ENCODE measurements at regions not wholly inside any gene's neighbourhood (a gene's known extent, or its start where the extent isn't known, plus 50 kb on each side); places are given as distances from the start of the nearest gene placed in this dataset.

DNA sequence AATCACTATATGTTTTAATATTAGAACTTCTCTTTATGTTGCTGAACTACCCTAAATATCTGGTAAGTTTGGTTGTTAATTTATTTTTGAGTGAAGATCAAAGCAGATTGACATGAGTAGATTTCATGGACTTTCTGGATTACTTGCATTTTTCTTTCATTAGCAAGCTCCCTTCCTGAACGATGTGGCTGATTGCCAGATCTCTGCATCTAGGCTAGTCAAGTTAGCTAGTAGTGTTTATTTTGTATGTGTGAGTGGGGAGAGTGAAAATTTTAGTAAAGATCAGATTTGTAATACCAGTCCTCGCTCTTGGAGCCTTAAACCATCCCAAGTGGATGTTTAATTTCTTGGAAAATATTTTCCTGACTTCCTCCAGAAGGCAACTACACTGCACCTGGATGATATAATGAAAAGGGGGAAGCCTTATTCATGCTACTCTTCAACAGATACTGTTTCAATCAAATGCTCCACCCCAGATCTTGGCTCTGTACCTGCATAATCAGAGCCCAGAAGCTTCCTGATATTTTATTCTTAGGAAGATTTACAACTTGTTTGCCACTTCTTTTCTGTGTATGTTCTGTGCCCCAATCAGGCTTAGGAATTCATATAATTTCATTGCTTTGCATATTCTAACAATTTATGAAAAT lies 143.2 kb upstream of the GRIA4 start:
- 0 out of 2 replicates have a peak, but pooled peaks cover 3% of the 10 kb centered on the region for H3K4me1 ChIP-seq (ENCODE audit: control insufficient read depth, insufficient read depth, low read length)
- intact Hi-C loops (cut with micrococcal nuclease; ENCODE audit: unreplicated experiment) (no loop called here), in situ Hi-C loops (cut with HindIII; ENCODE audit: low pct_unique_long_range_greater_than_20kb, low sequenced_read_pairs) (no loop called here)
- no peaks in the 10 kb centered on the region for H3K36me3 ChIP-seq (ENCODE audit: control insufficient read depth, insufficient read depth, low read length)
- H3K27me3 ChIP-seq (ENCODE audit: control insufficient read depth, insufficient read depth, low read length), result no peaks in the 10 kb centered on the region
- ChIA-PET CTCF (no interaction called here), POLR2A (no interaction called here)
- no peak overlapping the region for H3K4me3 ChIP-seq (ENCODE audit: low read depth in 2 of 2, low read length in 2 of 2)
- BruUV-seq (replicated peaks), result no TSS peak
- TF ChIP-seq, protein P1, sequence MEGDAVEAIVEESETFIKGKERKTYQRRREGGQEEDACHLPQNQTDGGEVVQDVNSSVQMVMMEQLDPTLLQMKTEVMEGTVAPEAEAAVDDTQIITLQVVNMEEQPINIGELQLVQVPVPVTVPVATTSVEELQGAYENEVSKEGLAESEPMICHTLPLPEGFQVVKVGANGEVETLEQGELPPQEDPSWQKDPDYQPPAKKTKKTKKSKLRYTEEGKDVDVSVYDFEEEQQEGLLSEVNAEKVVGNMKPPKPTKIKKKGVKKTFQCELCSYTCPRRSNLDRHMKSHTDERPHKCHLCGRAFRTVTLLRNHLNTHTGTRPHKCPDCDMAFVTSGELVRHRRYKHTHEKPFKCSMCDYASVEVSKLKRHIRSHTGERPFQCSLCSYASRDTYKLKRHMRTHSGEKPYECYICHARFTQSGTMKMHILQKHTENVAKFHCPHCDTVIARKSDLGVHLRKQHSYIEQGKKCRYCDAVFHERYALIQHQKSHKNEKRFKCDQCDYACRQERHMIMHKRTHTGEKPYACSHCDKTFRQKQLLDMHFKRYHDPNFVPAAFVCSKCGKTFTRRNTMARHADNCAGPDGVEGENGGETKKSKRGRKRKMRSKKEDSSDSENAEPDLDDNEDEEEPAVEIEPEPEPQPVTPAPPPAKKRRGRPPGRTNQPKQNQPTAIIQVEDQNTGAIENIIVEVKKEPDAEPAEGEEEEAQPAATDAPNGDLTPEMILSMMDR (IDR thresholded peaks at IDR 0.05), result no peak
- TF ChIP-seq, protein P2, sequence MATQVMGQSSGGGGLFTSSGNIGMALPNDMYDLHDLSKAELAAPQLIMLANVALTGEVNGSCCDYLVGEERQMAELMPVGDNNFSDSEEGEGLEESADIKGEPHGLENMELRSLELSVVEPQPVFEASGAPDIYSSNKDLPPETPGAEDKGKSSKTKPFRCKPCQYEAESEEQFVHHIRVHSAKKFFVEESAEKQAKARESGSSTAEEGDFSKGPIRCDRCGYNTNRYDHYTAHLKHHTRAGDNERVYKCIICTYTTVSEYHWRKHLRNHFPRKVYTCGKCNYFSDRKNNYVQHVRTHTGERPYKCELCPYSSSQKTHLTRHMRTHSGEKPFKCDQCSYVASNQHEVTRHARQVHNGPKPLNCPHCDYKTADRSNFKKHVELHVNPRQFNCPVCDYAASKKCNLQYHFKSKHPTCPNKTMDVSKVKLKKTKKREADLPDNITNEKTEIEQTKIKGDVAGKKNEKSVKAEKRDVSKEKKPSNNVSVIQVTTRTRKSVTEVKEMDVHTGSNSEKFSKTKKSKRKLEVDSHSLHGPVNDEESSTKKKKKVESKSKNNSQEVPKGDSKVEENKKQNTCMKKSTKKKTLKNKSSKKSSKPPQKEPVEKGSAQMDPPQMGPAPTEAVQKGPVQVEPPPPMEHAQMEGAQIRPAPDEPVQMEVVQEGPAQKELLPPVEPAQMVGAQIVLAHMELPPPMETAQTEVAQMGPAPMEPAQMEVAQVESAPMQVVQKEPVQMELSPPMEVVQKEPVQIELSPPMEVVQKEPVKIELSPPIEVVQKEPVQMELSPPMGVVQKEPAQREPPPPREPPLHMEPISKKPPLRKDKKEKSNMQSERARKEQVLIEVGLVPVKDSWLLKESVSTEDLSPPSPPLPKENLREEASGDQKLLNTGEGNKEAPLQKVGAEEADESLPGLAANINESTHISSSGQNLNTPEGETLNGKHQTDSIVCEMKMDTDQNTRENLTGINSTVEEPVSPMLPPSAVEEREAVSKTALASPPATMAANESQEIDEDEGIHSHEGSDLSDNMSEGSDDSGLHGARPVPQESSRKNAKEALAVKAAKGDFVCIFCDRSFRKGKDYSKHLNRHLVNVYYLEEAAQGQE (IDR thresholded peaks at IDR 0.05; ENCODE audit: insufficient read depth in 1 of 2, low read depth in 2 of 2, low read length in 1 of 2), result no peak
- ATAC-seq (no peak), DNase-seq (ENCODE audit: low read depth, low spot score) (no peak)
- H3K27ac ChIP-seq (ENCODE audit: low read length), result no peak overlapping the region
- H3K9me3 ChIP-seq (ENCODE audit: control insufficient read depth, insufficient read depth, low read depth, low read length), result no peaks in the 10 kb centered on the region

DNA sequence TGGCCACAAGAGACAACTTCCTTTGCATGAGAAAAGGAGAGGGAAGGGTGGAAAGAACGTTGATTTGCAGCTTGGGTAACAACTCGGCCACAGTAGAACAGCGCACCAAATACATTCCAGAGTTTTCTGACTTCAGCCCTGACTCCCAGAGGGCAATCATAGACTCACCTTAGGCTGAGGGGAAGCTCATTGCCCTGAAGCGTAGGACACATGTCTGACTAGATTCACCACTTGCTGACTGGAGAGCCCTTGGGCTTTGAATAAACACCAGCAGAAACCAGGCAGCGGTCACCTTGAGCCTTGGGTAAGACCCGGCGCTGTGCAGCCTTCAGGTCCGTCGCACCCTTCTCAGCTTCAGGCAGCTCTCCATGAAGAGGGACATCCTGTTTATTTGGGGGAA lies 151.8 kb upstream of the GRIA4 start:
- no peaks in the 10 kb centered on the region for H3K9me3 ChIP-seq (ENCODE audit: control insufficient read depth, insufficient read depth, low read depth, low read length)
- POLR2A ChIA-PET, result no interaction called here
- no TSS peak for BruUV-seq (replicated peaks)
- no peaks in the 10 kb centered on the region for H3K4me1 ChIP-seq (ENCODE audit: control insufficient read depth, insufficient read depth, low read length)
- no peak for ATAC-seq
- no peaks in the 10 kb centered on the region for H3K27me3 ChIP-seq (ENCODE audit: control insufficient read depth, insufficient read depth, low read length)
- TF ChIP-seq, protein P2 (IDR thresholded peaks at IDR 0.05; ENCODE audit: insufficient read depth in 1 of 2, low read depth in 2 of 2, low read length in 1 of 2), result no peak
- no peak for TF ChIP-seq TCF7L2 (IDR thresholded peaks at IDR 0.05; ENCODE audit: low read depth, low read length)
- TF ChIP-seq, protein P1 (IDR thresholded peaks at IDR 0.05), result no peak
- no peak for TF ChIP-seq SIN3A (IDR thresholded peaks at IDR 0.05; ENCODE audit: borderline replicate concordance, insufficient read depth, low read depth, low read length)
- TF ChIP-seq POLR2AphosphoS5 (IDR thresholded peaks at IDR 0.05; ENCODE audit: low read depth, low read length), result no peak
- no peak overlapping the region for H3K4me3 ChIP-seq (ENCODE audit: low read depth in 2 of 2, low read length in 2 of 2)
- CTCF ChIA-PET, result interaction anchor here (0.6 kb wide), 1 partner anchor 81 kb away, joined by 3 read pairs; no protein-coding TSS in a partner anchor
- no peaks in the 10 kb centered on the region; the same call in 1 of the 2 replicates for H3K36me3 ChIP-seq (ENCODE audit: control insufficient read depth, insufficient read depth, low read length)
- intact Hi-C loops (cut with micrococcal nuclease; ENCODE audit: unreplicated experiment), result no loop called here
- no peak overlapping the region for H3K27ac ChIP-seq (ENCODE audit: low read length)
- in situ Hi-C loops (cut with HindIII; ENCODE audit: low pct_unique_long_range_greater_than_20kb, low sequenced_read_pairs), result no loop called here
- DNase-seq (ENCODE audit: low read depth, low spot score), result no peak
